ENCODE measurements at regions not wholly inside any gene's neighbourhood (a gene's known extent, or its start where the extent isn't known, plus 50 kb on each side); places are given as distances from the start of the nearest gene placed in this dataset.

- Histone ChIP-seq H3K9me3 (no peaks in the 10 kb centered on the region), H3K27me3 (no peaks in the 10 kb centered on the region), H3K4me1 (no peaks in the 10 kb centered on the region), H3K4me3 (no peak overlapping the region), H3K36me3 (no peaks in the 10 kb centered on the region), H3K27ac (no peak overlapping the region)
- intact Hi-C loops (cut with DNase I; ENCODE audit: low total_unique reads), result no loop called here
- no peak for DNase-seq
- no peak for TF ChIP-seq POLR2A (IDR thresholded peaks at IDR 0.05)
- TF ChIP-seq, protein P1, sequence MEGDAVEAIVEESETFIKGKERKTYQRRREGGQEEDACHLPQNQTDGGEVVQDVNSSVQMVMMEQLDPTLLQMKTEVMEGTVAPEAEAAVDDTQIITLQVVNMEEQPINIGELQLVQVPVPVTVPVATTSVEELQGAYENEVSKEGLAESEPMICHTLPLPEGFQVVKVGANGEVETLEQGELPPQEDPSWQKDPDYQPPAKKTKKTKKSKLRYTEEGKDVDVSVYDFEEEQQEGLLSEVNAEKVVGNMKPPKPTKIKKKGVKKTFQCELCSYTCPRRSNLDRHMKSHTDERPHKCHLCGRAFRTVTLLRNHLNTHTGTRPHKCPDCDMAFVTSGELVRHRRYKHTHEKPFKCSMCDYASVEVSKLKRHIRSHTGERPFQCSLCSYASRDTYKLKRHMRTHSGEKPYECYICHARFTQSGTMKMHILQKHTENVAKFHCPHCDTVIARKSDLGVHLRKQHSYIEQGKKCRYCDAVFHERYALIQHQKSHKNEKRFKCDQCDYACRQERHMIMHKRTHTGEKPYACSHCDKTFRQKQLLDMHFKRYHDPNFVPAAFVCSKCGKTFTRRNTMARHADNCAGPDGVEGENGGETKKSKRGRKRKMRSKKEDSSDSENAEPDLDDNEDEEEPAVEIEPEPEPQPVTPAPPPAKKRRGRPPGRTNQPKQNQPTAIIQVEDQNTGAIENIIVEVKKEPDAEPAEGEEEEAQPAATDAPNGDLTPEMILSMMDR (IDR thresholded peaks at IDR 0.05), result no peak
Observed at GRCh38 chr4:96835991-96836390, 996.1 kb downstream of the PDHA2 start.

- Histone ChIP-seq H3K27me3 (no peaks in the 10 kb centered on the region), H3K27ac (no peak overlapping the region), H3K4me1 (no peaks in the 10 kb centered on the region), H3K9me3 (no peaks in the 10 kb centered on the region), H3K36me3 (no peaks in the 10 kb centered on the region), H3K4me3 (no peak overlapping the region)
- no peak for DNase-seq
- intact Hi-C loops (cut with DNase I; ENCODE audit: low total_unique reads), result no loop called here
- TF ChIP-seq, protein P1 (IDR thresholded peaks at IDR 0.05), result no peak
- no peak for TF ChIP-seq POLR2A (IDR thresholded peaks at IDR 0.05)
Observed at GRCh38 chr4:96839441-96839840, 999.5 kb downstream of the PDHA2 start.

GRCh38 chr4:96841801-96842200, 1001.9 kb downstream of the PDHA2 start:
- no peaks in the 10 kb centered on the region for H3K27me3 ChIP-seq
- intact Hi-C loops (cut with DNase I; ENCODE audit: low total_unique reads), result no loop called here
- no peak for DNase-seq
- H3K27ac ChIP-seq, result no peak overlapping the region
- no peaks in the 10 kb centered on the region for H3K4me1 ChIP-seq
- no peak overlapping the region for H3K4me3 ChIP-seq
- no peaks in the 10 kb centered on the region for H3K9me3 ChIP-seq
- TF ChIP-seq POLR2A (IDR thresholded peaks at IDR 0.05), result no peak
- TF ChIP-seq, protein P1 (IDR thresholded peaks at IDR 0.05), result no peak
- H3K36me3 ChIP-seq, result no peaks in the 10 kb centered on the region

DNA sequence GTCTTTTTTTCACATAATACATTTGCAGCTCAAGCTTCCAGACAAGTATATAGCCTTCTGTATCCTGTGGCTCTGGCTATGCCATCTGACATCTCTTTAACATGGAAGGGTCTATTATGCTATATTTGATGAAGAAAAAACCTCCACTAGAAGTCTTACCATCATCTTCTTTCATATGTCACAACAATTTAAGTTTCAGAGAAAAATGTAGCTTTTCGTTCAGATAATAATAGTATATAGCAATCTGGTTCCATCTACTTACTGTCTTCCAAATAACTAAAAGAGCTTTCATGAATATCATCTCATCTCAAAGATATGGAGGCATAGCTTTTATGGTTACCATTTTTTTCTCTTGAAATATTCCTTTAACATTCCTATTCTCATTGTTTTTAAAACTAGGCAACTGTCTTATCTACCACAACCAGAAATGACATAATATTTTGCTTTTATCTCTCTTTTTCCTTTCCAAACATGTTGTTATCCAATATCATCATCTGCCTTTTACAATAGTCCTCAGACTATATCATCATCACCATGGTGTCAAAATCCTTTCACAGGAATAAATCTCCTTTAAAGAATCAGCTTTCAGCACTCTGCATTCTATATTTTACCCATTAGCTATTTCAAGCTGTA, 1005.1 kb downstream of the PDHA2 start:
- no peak overlapping the region for H3K27ac ChIP-seq
- H3K4me1 ChIP-seq, result no peaks in the 10 kb centered on the region
- intact Hi-C loops (cut with DNase I; ENCODE audit: low total_unique reads), result no loop called here
- no peaks in the 10 kb centered on the region for H3K36me3 ChIP-seq
- H3K9me3 ChIP-seq, result no peaks in the 10 kb centered on the region
- no peaks in the 10 kb centered on the region for H3K27me3 ChIP-seq
- DNase-seq, result no peak
- TF ChIP-seq, protein P1 (IDR thresholded peaks at IDR 0.05), result no peak
- no peak for TF ChIP-seq POLR2A (IDR thresholded peaks at IDR 0.05)
- no peak overlapping the region for H3K4me3 ChIP-seq

GRCh38 chr4:96845819-96846218, 1005.9 kb downstream of the PDHA2 start:
- Histone ChIP-seq H3K36me3 (no peaks in the 10 kb centered on the region), H3K9me3 (no peaks in the 10 kb centered on the region), H3K4me3 (no peak overlapping the region), H3K27me3 (no peaks in the 10 kb centered on the region), H3K4me1 (no peaks in the 10 kb centered on the region), H3K27ac (no peak overlapping the region)
- no peak for TF ChIP-seq POLR2A (IDR thresholded peaks at IDR 0.05)
- TF ChIP-seq, protein P1 (IDR thresholded peaks at IDR 0.05), result no peak
- DNase-seq, result no peak
- intact Hi-C loops (cut with DNase I; ENCODE audit: low total_unique reads), result no loop called here
